A673 (cell line): ENCODE measurements at regions not wholly inside any gene's neighbourhood (a gene's known extent, or its start where the extent isn't known, plus 50 kb on each side); places are given as distances from the start of the nearest gene placed in this dataset.

Experiments used
- EZH2 ChIP-seq: fragments of 200-600 bp; sonication (generic); IDR thresholded peaks from 2 replicates; pipeline ENCODE4 v1.6.1; 2017; ENCODE audit warnings: borderline replicate concordance, low read depth, mild to moderate bottlenecking, mixed read lengths, antibody characterized with exemption, low read length; ENCODE audit not compliant: poor library complexity, severe bottlenecking
- TF ChIP-seq, protein P1 (sequence below): fragments of 300-800, 200-600 bp; sonication (generic); conservative IDR thresholded peaks from 2 replicates; pipeline ENCODE4 v1.5.1; 2017; ENCODE audit warnings: low read depth, mild to moderate bottlenecking, antibody characterized with exemption, low read length, moderate library complexity, mixed read lengths

DNA sequence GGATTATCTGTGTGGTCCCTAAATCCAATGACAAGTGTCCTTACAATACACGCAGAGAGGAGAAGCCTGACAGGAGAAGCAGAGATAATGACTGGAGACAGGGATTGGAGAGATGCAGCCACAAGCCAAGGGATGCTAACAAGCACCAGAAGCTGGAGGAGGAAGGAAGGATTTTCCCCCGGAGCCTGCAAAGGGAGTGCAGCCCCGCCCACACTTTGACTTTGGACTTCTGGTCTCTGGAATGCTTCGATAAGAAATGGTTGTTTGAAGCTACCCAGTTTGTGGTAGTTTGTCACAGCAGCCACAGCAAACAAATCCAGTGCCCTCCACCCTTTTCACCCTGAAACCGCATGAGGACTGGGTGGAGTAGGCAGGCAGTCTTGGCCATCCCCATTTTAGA is 77.2 kb upstream of the BOD1 start:
- TF ChIP-seq EZH2: no peak
- TF ChIP-seq, protein P1, sequence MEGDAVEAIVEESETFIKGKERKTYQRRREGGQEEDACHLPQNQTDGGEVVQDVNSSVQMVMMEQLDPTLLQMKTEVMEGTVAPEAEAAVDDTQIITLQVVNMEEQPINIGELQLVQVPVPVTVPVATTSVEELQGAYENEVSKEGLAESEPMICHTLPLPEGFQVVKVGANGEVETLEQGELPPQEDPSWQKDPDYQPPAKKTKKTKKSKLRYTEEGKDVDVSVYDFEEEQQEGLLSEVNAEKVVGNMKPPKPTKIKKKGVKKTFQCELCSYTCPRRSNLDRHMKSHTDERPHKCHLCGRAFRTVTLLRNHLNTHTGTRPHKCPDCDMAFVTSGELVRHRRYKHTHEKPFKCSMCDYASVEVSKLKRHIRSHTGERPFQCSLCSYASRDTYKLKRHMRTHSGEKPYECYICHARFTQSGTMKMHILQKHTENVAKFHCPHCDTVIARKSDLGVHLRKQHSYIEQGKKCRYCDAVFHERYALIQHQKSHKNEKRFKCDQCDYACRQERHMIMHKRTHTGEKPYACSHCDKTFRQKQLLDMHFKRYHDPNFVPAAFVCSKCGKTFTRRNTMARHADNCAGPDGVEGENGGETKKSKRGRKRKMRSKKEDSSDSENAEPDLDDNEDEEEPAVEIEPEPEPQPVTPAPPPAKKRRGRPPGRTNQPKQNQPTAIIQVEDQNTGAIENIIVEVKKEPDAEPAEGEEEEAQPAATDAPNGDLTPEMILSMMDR: no peak
